ENCODE measurements at regions not wholly inside any gene's neighbourhood (a gene's known extent, or its start where the extent isn't known, plus 50 kb on each side); places are given as distances from the start of the nearest gene placed in this dataset.

DNA sequence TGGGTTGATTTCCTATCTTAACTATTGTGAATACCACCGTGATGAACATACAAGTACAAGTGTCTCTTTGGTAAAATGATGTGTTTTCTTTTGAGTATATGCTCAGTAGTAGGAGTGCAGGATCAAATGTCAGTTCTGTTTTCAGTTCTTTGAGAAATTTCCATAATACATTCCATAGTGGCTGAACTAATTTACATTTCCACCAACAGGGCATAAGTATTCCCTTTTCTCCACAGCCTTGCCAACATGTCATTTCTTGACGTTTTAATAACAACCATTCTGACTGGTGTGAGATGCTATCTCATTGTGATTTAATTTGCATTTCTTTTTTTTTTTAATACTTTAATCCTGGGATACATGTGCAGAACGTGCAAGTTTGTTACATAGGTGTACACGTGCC, 268.8 kb downstream of the CENPW start:
- no peak for FAIRE-seq

DNA sequence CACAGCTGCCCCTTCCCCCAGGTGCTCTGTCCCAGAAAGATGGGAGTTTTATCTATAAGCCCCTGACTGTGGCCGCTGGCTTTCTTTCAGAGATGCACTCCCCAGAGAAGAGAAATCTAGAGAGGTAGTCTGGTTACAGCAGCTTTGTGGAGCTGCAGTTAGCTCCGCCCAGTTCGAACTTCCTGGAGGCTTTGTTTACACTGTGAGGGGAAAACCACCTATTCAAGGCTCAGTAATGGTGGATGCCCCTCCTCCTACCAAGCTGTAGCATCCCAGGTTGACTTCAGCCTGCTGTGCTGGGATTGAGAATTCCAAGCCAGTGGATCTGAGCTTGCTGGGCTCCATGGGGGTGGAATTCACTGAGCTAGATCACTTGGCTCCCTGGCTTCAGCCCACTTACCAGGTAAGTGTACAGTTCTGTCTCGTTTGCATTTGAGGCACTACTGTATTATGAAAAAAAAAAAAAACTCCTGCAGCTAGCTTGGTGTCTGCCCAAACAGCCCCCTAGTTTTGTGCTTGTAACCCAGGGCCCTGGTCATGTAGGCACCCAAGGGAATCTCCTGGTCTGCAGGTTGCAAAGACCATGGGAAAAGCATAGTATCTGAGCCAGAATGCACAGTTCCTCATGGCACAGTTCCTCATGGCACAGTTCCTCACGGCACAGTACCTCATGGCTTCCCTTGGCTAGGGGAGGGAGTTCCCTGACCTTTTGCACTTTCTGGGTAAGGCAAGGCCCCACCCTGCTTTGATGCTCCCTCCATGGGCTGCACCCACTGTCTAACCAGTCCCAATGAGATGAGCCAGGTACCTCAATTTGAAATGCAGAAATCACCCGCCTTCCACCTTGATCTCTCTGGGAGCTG, 275.0 kb downstream of the CENPW start:
- no peak for FAIRE-seq

DNA sequence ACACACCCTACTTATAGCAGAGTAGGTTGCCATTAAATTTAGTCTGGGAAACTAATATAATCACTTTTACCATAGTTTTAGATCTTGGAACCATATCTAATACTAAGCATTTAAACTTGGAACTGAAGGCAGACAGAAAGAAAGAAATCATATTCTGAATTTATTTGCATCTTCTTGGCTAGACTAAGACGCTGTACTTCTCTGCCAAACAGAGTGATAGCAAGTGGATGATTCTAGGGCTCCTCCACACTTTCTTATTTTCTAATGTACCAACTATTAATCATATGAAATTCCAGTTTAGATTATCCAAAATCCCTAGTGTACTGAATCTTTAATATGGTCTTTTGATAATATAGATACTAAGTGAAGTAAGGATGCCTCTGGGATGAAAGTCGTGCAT, 277.0 kb downstream of the CENPW start:
- no peak for FAIRE-seq

DNA sequence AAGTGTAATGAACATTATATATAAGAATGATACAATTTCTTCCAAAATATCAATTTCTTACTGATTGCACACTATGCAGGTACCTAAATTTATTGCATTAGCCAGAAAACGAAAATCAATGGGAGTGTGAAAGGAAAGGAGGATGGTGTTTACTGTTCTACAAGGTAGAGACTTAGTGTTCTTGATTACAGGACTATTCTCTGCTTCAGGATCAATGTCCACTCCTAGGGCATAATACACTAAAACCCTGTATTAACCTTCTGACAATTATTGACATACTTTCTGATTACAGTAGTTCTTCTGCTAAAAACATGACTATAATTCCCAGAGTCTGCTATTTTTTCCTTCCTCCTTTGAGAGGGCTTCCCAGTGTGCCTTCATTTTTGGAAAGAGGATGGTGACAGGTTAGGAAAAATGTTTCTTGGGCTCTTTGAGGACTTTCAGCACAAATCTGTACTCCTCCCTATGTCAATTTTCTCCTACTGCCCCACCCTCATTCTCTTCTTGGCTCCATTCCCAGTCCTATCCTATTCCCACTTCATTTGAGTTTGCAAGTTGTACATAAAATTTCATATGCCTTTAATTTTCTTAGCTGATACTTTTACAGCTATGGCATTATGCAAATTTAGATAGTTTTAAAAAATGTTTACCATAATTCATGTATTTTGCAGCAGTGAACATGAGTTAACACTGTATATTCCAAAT, 278.9 kb downstream of the CENPW start:
- no peak for FAIRE-seq

DNA sequence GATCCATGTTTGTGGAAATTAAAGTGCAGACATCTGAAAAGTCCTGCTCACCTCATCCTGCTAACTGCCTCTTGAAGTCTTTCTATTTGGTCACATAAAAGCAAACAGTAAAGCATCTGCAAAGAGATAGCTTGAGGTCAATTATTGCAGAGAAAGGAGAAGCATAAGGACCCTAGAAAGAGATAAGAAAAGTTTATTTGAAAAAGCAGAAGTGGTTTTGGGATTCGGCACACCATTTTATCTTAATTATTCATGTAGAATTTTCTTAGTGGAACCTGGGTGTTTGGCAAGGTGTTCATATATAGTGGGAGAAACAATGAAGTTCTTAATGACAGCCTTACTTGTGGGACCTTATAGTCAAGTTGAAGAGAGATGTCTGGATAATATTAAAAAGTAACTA, 280.8 kb downstream of the CENPW start:
- FAIRE-seq, result no peak

DNA sequence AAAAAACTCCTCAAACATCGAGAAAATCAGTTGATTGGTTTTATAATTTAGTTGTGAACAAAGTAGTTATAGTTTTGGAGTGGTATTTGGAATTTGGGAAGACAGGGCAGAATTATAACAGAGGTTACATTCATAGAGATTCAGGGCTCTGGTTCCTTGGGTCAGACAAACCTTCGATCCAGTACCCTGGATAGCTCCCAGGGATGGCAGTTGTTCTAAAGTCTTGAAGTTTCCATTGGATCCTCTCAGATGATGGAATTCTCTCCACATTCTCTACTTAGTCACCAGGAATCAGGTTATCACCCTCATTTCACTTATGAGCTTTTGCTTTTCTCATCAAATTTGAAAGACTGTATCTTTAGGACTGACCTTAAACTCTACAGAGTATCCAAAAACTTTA, 285.1 kb downstream of the CENPW start:
- FAIRE-seq, result no peak

DNA sequence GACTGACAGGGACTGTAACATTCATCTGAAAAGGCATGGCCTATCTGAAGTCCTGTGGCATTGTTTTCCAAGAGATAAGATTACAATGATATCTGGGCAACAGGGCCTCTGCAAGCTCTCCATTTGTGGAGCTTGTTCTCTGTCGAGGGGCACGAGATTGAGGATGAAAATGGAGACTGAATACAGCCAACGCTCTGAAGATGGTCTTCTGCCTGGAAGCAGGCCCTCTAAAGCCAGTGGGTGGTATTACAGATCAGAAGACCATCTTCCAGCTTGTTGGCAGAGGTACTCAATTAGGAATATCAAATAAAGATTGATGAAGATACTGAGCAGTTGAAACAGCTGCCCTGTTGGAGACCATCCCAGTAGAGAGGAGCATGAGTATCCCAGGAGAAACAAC, 288.2 kb downstream of the CENPW start:
- FAIRE-seq, result no peak

DNA sequence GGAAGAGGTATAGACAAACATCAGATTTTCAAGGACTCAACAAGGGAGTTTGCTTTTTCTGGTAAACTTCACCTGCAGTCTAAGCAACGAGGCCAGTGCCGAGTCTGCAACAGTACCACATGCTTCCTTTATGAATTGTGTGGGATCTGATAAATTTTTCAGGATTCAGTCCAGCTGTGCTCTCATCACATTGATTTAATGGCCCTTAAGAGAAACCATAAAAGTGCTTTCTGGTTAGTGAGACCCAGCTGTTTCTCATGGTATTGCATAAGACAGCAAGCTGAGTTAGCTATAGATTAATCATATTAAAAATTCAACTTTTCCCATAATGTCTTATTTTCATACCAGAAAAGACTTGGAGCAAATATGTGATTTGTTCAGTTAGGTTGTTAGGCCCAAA, 291.4 kb downstream of the CENPW start:
- no peak for FAIRE-seq

DNA sequence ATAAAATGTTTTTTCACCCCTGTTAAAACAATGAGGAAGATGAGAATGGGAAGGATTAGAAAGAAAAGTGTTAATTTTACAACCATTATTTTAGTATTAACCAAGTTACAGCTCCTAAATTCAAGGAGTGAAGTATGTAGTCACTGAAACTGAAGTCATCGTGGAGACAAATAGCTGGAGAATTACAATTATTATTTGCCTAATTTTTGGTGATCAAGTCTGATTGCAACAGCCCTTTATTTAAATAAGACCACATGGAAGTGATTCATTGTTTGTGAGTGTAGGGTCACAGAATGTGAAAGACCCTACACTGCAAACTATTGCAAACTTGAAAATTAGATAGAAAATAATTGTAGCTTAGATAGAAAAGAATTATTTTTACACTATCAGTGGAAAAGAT, 292.4 kb downstream of the CENPW start:
- no peak for FAIRE-seq

DNA sequence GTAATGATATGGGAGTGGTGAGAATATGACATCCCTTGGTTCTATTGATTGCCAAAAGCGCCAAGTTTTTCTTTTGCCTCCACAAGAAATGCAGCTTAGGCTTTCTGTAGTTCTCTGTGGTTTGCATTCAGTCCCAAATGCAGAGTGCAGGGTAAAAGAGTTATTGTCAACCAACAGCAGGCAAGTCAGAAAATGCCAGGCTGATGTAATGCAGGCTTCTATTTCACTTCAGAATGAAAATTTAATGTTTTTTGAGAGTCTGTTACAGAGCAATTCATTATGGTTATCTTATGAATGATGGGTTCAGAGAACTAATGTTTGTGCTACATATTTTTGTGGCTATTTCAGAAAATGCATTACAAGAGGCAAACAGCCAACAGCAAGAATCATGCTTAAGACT, 293.5 kb downstream of the CENPW start:
- FAIRE-seq, result no peak

DNA sequence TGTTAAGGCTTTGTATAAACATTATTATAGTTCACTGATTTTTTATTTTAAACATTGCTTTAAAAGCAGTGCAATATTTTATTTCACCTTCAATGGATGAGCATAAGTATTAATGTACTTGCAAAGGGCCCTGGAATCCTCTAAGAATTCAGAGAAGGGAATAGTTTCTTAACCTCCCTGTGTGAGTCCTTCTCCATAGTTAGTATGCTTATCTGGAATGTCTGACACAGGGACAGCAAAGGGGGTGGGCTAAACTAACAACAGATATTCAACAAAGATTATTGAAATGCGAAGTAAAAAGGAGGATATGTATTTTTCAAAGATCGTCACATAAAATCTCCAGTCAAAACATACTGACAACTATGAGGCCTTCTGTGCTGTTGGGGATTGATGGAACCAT, 300.4 kb downstream of the CENPW start:
- FAIRE-seq, result no peak

DNA sequence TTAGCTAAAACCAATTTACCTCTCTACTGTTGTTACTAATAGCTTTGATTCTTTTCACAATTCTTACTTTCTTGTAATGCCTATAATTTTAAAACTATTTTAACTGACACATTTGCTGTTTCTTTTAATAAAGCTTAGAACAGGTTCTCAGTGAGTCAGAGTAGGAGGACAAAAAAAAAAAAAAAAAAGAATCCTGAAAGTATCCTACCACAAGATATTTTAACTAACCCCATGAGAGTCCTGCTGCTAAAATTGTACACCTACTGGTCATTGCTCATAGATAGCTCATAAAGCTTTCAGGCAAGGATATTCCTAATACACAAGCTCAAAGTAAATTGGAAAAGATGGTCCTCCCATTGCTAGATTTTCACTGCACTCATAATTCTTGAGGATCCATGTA, 301.0 kb downstream of the CENPW start:
- FAIRE-seq, result no peak

DNA sequence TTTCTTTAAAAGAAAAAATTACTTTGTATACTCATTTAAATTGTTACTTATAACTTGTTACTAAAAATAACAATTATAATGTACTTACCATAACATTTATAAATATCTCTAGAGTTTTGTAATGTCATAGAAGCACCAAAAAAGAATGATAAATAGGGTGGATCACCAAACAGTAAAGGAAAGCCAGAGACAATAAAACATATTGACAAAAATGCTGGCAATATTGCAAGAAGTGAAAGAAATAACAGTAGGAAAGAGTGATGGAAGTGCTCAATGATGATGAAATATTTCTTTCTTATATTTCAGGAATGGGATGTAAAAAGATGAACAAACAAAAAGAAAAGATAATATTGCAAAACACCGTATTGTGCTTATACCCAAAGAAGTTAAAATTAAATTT, 301.7 kb downstream of the CENPW start:
- no peak for FAIRE-seq

DNA sequence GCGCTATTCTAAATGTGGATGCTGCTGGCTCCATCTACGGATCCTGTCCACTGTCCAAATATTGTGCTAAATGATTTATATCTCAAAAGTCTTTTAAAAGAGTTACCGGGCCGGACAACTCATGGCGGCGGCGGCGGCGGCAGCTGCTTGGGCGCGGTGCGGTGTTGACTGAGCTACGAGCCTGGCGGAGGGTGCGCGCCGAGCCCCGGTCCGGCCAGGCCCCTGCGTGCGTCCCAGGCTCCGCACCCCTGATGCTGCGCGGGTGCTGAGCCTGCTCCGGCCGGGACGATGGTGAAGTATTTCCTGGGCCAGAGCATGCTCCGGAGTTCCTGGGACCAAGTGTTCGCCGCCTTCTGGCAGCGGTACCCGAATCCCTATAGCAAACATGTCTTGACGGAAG, 303.4 kb downstream of the CENPW start:
- no peak for FAIRE-seq

DNA sequence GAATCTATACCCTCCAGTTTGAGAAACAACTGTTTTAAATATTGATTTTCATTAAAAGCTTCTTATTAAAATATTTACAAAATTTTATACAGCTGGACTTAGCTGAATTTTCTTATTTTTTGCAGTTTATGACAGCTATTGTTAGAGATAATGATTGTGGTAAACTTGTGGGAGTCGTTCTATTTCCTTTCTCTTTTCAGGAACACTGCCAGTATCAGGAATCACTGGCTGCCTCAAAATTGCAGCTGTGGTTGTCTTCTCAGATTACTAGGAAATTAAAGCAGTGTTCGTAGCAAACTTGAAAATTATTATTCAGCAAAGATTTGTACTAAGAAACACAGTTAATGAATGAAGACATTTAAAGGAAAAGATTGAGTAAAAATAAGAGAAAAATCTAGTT, 311.0 kb downstream of the CENPW start:
- FAIRE-seq, result no peak

DNA sequence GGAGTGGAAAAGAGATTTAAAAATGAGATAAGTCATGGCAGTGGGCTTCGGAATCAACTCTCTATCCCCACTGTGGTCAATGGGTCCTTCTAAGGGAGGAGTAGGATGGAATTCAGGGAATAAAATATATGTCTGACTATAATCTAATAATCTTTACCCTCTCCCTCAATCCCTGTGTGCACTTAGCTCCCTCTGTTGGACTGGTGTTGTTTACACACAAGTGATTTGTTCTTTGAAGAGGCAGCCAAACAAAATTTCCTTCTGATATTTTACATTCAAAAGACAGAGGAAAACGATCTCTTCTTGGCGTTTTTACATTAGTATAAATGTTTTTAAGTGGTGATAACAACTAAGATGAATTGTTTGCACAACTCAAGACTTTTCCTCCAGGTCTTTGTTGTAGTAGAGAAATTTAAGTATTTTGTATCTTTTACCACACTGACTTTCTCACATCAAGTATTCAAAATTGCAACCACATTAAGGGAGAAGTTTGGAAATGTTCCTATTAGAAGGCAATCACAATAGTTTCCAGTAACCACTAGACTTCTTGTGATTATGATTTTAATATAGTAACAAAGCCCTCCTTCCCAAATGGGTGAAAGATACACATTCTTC, 317.8 kb downstream of the CENPW start:
- FAIRE-seq, result no peak

DNA sequence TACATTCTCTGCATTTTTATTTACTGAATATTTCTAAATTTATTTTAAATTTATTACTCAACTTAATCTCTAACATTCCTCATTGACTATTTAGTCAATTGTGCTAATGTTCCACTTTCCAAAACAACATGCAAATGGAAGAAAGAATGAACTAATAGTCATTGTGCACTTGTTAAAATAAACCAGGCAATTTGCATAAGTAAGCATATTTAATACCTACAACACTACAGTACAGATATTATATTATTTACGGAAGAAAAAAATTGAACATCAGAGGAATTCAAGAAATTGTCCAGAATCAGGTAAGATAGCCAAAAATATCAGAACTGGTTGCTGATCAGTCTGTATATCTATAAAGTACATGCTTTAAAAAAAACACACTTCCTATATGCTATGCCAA, 320.5 kb downstream of the CENPW start:
- no peak for FAIRE-seq

DNA sequence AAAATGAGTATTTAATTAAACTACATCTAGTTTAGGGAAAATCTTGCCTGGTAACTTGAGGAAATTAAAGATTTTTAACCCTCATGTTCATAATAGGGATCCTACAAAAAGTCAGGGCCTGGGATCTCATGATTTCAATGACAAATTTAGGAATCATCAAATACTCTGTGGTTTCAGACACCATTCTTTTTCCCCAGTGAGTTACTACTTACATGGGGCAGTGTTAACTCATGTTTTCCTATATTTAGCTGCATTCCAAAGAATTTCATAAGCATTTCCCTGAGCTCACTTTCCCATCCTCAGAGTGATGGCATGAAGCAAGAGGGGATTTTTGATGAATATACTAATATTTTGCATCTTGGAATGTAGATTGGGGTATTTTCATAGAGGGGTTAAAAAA, 321.7 kb downstream of the CENPW start:
- no peak for FAIRE-seq

DNA sequence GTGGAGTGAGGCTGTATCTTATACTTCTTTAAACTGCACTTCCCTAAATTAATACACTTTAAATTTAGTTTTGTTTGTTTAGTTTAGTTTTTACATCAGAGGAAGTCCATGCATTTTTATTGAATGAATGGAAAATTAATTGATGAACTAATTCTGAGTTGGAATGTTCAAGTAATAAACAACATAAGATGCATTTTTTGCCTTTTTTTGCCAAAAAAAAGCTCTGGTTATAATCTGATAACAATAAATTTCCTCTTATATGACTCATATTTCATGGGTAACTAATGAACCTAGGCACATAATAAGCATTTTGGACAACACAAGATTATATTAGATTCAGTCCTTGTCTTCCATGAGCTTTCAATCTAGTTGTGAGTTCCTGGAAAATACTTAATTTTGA, 323.1 kb downstream of the CENPW start:
- no peak for FAIRE-seq

DNA sequence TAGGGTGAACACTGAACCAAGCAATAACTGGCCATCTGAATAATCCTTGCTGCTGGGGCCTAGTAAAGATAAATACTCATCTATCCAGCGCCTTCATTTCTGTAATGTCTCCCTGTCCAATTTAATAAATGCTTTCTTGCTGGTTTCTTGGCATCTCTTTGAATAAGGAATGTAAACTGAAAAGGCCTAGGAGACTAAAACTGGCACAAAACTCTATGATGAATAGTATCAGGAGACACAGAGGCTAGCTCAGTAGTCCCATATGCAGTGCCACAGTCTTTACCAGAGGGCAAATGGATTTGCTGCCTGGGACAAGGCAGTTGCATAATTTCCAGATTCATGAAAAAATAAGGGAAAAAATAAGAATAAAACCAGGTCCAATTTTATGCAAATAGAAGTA, 324.4 kb downstream of the CENPW start:
- no peak for FAIRE-seq

DNA sequence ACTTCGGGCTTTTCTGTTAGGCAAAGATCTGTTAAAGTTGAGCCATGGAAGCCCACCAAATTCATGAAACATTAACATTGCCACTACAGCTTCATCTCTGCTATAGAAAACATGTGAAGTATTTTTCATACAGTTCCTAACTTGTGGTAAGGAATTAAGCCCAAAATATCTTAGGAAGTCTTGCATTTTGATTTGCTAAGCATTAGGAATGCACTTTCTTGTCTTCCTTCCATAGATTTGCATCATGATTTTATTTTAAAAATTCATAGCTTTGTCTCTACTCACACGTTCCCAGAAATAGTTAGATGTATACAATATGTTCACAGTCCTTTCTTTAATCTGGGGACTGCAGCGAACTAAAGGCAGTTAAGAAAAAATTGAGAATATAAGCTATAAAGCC, 325.6 kb downstream of the CENPW start:
- no peak for FAIRE-seq

DNA sequence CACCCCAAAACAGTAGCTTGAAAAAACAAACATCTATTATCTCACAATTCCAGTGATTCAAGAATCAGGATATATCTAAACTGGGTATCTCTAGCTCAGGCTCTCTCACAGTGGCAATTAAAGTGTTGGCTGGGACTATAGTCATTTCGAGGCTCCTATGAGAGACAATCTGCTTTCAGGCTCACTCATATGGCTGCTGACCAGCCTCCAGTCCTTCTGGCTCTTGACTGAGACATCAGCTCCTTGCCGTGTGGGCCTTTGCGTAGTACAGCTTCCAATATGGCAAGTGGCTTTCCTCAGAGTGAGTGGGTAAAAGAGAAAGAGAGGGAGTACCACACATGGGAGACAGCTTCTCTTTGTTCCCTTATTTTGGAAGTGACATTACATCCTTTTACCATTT, 327.2 kb downstream of the CENPW start:
- FAIRE-seq, result no peak

DNA sequence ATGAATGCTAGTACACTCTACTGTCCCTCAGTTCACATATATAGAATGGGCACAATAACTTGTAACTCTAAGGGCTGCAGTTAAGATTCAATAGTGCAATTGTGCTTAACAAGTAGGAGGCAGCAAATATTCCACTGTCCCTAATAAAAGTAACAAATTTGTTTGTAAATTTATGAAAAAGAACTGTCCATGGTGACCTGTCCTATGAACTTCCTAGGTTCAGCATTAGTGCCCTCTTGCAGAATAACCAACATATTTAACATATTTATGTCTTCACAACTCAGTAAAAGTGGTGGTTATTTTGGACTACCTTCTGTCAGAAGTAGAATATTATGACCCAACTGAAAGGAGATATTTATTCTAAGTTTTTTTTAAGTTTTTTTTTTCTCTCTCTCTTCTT, 327.8 kb downstream of the CENPW start:
- FAIRE-seq, result no peak

DNA sequence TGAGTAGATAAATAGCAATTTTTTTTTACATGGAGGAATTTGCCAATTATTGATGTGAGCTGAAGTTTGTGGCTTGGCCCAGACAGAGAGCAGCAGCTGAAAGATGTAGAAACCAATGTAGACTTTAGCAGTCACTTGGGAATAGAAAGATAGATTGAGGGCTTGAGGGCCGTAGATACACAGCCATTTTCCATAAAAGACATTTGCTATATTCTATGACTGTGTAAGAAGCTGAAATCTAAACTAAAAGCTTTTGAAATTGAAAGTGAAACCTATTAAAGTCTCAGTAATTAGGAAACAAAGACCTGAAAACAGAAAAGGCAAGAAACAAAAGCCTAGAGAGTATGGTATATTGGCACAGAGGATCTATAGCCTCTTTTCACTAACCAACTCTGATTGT, 332.7 kb downstream of the CENPW start:
- FAIRE-seq, result no peak

All from islet of Langerhans (tissue), 1 donor.